Anterior cingulate cortex (tissue), 58 donors: ENCODE measurements at regions not wholly inside any gene's neighbourhood (a gene's known extent, or its start where the extent isn't known, plus 50 kb on each side); places are given as distances from the start of the nearest gene placed in this dataset.

Experiments used
- DNase-seq, 58 donors: peaks; one replicate each; lab custom pipeline; 2025; lab: John Stamatoyannopoulos, UW

DNA sequence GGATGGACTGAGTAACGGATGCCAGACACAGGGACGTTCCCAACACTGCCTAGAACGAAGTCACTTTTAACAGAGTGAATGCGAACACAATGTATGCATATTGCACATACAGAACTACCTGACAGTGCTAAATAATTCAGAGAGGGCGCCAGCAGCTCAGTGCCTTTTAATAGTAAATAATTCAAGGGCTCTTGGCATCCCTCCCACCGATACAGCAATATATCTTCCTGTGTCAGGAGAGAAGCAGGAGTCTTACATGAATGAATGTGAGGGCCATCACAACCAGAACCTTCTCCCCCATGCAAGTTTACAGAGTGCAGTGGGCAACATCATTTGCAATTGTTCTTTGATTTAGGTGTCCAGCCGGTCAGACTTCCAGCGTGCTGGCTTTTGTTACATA is 88.4 kb upstream of the KCNG1 start:
- DNase-seq, result no peak

DNA sequence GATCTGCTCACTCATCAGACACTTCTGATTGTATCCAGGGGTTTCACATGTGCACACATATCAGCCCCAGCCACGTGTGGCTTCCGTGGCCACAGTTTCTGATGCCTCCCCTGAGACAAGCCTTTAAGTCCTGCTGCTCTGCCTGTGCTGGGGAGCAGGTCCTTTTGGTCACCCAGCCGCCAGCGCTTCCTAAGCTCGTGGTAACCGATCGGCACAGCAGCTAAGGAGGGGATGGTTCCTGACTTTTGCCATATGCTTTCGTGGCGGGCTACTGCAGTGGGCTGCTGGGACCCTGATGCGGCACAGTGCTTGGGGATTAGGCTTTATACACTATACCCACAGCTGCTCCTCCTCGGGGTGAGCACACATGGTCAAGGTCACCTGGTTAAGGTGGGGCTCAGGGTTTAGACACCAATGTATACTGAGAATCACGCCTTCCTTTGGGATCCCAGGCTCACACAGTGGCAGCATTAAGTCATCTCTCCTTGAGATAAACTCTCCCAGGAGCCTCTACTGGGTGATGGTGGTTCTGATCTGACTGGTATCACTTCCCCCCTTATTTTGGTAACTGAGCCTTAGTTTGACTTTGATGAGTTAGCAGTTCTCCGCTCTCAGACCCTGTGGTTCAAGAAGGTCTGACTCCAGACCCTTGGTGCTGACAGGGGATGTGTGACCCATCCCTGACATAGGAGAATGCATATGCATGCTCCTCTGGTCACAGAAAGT is 85.9 kb upstream of the KCNG1 start:
- no peak for DNase-seq

DNA sequence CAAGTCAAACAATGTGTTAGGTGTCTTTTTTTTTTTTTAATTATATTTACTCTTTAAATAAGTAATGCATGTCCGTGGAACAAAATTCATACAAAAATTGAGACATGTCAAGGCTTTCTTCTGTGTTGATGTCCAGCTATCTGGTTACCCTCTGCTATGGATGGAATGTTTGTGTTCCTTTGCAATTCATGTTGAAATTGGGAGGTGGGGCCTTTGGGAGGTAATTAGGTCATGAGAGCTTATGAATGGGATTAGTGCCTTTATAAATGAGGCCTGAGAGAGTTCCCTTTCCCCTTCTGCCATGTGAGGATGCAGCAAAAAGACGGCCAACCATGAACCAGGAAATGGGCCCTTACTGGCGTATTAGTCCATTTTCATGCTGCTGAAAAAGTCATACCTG is 83.1 kb upstream of the KCNG1 start:
- DNase-seq, result no peak

DNA sequence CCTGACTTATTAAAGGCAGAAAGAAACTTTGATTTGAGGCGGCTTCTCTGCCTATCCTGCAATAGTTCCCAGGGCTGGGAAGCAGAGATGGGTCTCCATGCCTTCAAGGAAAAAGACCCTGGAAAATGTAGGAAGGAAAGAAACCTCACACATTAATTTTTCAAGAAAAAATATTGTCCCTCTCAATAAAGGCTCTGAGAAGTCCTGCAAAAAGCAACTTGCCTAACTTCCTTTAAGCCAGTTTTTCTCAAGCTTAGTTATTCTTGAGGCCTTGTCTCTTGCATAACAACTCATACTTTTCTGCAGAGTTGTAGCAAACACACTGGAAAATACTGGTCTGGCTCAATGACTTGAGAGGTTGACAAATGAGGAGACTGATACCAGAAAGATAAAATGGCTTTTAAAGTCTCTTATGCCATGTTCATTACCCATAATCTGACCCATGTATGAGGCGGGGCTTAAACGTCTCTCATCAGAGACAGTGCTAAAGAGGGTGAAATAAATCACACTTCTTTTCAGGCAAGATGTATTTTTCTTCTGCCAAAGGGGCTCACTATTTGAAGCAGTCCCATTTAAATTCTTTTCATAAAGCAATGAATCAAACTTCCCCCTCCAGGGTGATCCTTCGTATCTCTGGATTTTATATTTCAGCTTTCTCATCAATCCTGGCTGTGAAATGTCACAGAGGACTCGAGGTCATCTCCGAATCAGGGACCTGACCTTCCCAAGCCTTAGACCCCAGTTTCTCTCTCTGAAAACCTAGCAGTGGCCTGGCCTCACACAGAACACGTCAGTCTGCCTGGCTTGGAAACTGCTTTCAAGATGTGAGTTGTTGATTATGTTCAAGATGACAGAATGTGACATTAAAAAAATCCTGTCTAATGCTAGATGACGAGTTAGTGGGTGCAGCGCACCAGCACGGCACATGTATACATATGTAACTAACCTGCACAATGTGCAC is 82.3 kb upstream of the KCNG1 start:
- DNase-seq, result no peak

DNA sequence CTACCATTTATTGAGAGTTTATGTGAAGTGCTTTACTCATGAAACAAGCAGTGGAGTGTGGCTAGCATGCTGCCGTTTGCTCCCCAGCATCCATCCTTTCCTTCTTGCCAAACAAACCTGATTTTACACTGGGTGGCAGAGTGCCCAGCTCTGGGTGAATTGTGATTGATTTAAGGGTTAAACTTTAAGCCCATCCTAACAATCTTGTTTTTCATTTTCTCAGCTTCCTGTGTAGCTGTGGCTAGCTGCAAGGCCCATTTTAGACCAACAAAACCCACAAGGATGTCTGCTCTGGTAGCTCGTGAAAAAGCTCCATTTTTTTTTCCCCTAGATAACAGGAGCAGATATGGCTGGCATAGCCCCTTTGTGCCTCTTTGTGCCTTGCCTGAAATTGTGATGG is 77.7 kb upstream of the KCNG1 start:
- no peak for DNase-seq

DNA sequence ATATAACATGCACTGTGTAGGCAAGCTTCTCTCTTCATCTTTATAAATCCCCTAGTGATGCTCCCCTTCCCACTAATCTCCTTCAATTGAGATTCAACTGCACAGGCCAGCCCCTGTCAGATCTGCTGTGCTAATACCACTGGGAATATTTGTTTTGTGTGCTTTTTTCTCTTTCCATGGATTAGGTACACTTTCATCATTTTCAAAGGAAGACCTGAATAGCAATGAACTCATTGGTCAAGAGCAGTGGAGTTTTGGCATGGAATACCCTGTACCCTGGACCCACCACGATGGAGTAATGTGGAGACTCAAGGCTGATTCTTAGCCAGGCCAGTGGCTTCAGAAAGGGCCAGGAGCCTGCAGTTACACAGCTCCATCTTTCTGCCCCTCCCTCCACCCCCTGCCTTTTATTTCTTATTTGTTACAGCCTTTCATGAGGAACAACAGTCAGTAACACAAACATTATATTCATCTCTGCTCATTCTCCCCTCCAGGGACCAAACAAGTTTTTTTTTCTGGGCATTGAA is 75.4 kb upstream of the KCNG1 start:
- DNase-seq, result peak in 10 of 58 donors; percentile 2 to 52 (median 16)

DNA sequence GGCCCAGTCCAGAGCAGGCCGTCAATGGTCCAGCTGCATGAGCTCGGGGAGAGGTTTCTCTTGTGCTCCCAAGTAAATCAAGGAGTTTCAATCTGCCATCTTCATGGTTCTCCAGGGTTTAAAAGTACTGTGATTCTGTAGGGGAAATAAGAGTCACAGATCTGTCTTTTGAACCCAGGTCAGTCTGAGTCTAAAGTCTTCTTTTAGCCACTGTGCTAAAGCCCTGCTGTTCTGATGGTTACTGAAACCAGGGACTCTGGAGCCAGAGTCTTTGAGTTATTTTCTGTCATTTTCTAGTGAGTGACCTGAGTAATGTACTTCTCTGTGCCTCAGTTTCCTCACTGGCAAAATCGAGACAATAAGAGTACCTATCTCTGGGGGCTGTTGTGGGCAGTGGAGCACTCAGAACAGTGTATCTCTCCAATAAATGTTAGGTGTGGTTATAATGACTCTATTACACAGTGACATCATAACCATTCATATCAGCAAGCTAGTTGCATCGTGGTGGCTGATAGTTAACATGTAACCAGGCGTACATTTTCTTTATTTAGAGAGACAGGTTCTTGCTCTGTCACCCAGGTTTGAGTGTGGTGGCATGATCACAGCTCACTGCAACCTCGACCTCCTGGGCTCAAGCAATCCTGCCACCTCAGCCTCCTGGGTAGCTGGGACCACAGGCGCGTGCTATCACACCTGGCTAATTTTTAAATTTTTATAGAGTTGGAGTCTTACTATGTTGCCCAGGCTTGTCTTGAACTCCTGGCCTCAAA is 74.6 kb upstream of the KCNG1 start:
- no peak for DNase-seq

DNA sequence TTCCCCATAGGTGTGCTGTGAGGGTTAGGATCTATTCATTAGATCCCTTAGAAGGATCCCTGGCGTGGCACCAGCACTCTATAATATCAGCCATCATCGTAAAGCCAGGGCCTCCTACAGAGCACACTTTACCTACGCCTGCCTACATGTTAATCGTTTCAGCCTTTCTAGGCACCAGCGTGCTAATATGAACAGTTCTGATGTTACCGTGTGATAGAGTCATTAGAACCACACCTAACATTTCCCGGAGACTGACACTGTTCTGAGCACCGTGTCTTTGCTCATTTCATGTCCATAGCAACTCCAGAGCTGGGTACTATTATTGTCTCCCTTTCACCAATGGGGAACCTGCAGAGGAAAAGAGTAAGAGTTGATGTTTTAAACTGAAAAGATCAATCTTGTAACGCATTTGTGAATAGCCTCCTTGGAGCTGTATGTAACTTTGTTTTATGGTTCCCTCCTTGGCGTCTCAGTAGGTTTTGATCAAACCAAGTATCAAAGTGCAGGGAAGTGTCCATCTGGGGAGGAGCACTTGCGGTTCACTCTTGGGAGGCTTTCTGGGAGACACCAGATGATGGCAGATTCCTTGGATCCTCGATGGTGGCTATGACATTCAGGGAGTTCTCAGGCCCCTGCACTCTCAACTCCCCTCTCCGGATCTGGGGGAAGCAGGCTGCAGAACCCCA is 73.8 kb upstream of the KCNG1 start:
- no peak for DNase-seq

DNA sequence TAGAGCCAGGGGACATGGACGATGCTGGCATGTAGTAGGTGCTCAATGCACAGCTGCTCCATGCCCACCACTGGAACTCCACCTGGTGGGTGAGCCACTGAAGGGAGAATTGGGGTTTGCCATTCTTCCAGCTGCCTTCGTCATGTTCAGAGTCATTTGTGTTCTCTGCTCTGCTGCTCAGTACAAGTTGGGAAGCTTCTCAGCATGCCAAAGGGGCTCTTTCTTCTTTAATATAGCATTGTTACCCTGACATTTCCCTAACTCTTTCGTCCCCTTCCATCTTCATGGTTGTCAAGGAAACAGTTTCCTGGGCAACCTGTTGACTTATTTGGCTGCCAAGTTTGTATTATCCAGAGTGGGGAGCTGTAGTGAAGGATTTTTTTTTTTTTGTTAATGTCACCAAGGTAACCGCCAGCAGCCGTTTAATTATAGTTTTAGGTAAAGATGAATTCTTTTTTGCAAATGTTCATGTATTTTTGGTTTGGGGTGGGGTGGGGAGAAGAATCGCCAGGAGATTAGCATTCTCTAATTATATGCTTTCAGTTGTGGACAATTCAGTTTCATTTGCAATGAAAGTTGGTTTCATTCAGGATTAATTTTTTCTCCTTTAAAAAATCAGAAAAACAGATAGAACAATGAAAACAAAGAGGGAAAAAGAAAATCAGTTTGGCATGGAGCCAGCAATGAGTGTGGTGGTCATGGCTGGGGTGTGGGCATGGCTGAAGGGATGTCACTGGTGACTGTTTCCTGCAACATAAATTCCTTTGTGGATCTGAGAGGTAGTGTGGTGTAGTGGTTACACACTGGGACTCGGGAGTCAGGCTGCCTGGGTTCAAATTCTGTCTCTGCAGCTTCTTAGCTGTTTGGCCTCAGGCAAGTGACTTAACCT is 73.0 kb upstream of the KCNG1 start:
- DNase-seq, result peak in 11 of 58 donors; percentile 4 to 55 (median 21)

DNA sequence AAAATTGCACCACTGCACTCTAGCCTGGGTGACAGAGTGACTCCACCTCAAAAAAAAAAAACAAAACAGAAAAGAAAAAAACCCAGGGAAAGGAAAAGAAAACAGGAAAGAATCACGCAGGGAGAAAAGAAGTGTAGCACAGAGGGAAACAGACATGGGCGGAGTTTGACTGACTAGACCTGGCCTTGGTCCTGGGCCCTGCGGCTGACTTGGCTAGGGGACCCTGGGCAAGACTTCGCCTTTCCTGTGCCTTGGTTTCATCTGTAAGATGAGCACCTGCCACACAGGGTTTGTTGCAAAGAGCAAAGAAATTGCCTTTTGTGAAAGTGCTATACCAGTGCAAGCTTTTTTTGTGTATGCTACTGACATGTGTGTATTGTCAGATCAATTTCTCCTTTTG is 71.3 kb upstream of the KCNG1 start:
- no peak for DNase-seq

DNA sequence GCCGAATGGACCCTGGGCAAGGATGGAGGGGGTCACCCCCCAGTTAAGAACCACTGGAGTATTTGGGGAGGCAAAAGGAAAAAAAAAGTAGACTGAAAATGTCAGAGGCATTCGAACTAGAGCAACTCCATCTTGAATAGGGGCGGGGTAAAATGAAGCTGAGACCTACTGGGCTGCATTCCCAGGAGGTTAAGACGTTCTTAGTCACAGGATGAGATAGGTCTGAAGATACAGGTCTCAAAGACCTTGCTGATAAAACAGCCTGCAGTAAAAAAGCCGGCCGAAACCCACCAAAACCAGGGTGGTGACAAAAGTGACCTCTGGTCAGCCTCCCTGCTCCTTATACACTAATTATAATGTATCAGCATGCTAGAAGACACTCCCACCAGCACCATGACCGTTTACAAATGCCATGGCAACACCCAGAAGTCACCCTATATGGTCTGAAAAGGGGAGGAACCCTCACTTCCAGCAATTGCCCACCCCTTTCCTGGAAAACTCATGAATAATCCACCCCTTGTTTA is 70.4 kb upstream of the KCNG1 start:
- DNase-seq, result no peak

DNA sequence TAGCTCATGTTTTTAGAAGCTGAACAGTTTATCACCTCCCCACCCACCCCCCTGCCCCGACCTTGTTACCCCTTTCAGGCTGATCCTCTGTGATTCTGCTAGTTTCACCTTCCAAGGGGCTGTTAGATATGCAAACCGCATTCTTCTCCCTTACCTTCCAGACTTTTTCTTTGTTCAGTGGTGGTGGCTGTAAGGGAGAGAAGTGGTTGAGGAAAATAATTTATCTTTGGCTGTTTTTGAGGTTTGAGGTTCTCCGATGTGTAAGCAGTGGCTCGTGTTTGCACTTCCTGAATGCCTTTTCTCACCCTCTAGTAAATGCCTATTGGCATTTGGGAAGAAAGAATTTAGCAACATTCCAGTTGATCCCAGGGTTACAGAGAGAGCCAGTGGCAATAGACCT is 69.4 kb upstream of the KCNG1 start:
- no peak for DNase-seq

DNA sequence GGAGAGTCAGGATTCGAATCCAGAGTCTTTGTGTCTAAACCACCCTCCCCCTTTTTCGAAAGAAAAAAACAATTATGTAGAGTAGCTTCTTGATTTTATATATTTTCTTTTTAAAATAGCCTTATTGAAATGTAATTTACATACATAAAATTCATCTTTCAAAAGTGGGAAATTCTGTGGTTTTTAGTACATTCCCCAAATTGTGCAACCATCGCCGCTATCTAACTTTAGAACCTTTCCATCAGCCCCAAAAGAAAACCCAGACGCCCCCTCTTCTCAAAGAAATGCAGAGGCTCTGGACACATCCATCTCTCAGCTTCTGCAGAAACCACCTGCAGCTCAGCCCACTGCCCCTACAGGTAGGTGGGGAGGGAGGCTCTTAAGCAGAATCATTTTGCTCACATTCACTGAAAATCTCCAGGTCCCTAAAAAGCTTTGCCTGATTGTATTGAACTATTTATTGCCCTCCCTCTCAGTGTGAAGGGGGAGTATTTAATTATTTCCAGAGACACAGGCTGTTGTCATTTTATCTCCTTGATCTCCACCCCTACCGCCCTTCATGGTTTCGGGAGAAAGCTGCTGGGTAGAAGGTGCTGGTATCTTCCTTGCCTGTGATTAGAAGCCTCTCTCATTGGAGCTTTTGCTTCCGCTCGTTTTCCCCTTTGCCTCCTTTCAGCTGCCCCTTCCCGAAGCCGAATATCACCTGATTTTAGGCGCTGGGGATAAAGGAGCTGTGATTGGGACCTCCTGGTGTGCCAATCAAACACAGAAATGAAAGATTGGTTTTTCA is 68.7 kb upstream of the KCNG1 start:
- no peak for DNase-seq

DNA sequence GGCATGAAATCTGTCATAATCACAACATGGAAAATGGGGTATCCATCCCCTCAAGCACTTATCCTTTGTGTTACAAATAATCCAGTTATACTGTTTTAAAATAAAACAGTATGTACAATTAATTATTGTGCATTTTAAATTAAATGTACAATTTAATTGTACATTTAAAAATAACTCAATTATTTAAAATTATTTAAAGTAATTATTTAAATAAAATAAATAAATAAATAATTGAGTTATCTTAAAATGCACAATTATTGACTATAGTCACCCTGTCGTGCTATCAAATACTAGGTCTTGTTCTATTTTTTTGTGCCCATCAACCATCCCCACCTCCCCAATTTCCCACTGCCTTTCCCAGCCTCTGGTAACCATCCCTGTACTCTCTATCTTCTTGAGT is 66.9 kb upstream of the KCNG1 start:
- no peak for DNase-seq

DNA sequence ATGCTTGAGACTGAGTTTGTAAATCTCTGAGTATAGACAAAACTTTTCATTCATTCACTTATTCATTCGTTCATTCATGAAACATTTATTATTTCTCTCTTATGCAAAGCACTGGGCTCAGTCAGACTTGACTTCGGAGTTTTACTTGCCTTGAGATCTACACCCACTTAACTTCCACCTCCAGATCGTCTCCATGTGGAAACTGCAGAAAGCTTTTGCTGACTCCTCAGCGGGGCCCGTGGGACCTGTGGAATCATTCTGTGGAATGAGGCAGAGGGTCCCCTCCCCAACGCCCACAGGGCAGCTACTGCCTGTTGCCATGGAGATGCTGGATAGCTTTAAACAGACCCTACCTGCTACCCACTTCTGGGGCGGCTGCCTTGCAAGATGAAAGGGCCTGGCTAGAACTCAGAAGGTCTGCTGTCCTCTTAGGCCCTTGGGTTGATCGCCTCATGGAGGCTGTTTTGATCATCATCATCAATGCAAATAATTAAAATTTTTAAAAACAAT is 66.4 kb upstream of the KCNG1 start:
- DNase-seq, result no peak

DNA sequence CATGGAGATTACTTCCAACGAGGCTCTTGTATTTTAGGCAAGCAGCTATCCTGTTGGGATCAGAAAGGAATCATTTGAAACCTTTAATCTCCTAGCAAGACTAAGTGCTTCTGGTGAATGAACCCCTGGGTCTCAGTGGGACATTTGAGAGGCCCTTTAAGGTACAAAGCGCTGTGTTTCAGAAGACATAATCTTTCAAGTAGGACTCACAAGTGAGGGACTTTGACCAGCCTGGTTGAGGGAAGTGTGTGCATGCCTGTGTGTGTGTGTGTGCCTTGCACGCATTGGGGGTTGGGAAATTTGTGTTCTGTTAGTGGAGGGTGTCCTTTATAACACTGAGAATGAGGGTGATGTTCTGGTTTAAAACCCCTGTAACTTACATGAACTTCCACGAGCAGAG is 64.4 kb upstream of the KCNG1 start:
- DNase-seq, result no peak

DNA sequence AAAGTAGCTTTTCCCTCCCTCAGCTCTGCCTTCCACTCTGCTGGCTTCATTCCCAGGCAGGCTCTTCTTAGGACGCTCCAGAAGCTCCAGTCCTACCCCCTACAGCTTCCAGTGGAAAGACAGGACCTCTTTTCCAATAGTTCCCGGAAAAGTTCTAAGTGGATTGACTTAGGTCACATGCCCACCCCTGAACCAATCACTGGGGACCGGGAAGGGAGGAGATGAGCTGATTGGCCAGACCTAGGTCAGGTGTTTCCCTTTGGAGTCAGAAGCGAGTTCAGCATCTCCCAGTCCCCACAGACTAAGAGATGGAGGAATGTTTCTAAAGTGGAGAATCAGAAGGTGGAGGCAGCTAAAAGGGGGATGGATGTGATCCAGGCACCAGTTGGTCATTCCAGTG is 62.9 kb upstream of the KCNG1 start:
- DNase-seq, result no peak
